Type B pancreatic cell (in vitro differentiated cells): ENCODE measurements at regions not wholly inside any gene's neighbourhood (a gene's known extent, or its start where the extent isn't known, plus 50 kb on each side); places are given as distances from the start of the nearest gene placed in this dataset.

ENCODE experiments used
- DNase-seq: peaks from one replicate; pipeline ENCODE4 v3.0.0; 2021; ENCODE audit warnings: mixed read lengths; ENCODE audit not compliant: unreplicated experiment; ENCODE audit errors: extremely low spot score
- H3K27ac Mint-ChIP-seq: 2 replicates; pipeline ENCODE4 v1.8.0; 2021; ENCODE audit warnings: mild to moderate bottlenecking, mixed read lengths
- H3K27me3 Mint-ChIP-seq: 2 replicates; pipeline ENCODE4 v1.8.0; 2021; ENCODE audit warnings: mixed read lengths
- H3K36me3 Mint-ChIP-seq: 2 replicates; pipeline ENCODE4 v1.8.0; 2021; ENCODE audit warnings: mixed read lengths
- H3K4me1 Mint-ChIP-seq: one replicate; pipeline ENCODE4 v1.8.0; 2021; ENCODE audit warnings: mixed read lengths; ENCODE audit not compliant: unreplicated experiment
- H3K4me3 Mint-ChIP-seq: 2 replicates; pipeline ENCODE4 v1.8.0; 2021; ENCODE audit warnings: mild to moderate bottlenecking, mixed read lengths
- H3K9me3 Mint-ChIP-seq: 2 replicates; pipeline ENCODE4 v1.8.0; 2021; ENCODE audit warnings: mixed read lengths
- CTCF ChIP-seq: fragments of 200-600 bp; sonication (generic); conservative IDR thresholded peaks from 2 replicates; pipeline ENCODE4 v1.5.0; 2021; ENCODE audit warnings: antibody characterized with exemption, mild to moderate bottlenecking

GRCh38 chr10:83934641-83935338 lies 204.5 kb upstream of the GHITM start:
- Mint-ChIP-seq H3K4me1 (no peaks in the 10 kb centered on the region), H3K27me3 (peaks cover 6% of the 10 kb centered on the region), H3K27ac (no peak overlapping the region), H3K9me3 (no peaks in the 10 kb centered on the region), H3K4me3 (no peak overlapping the region), H3K36me3 (no peaks in the 10 kb centered on the region)
- DNase-seq, result no peak
- no peak for TF ChIP-seq CTCF

GRCh38 chr10:83935339-83935736 lies 204.0 kb upstream of the GHITM start:
- TF ChIP-seq CTCF, result no peak
- Mint-ChIP-seq H3K36me3 (no peaks in the 10 kb centered on the region), H3K9me3 (no peaks in the 10 kb centered on the region), H3K27me3 (peaks cover 6% of the 10 kb centered on the region), H3K4me3 (no peak overlapping the region), H3K27ac (no peak overlapping the region), H3K4me1 (no peaks in the 10 kb centered on the region)
- no peak for DNase-seq

DNA sequence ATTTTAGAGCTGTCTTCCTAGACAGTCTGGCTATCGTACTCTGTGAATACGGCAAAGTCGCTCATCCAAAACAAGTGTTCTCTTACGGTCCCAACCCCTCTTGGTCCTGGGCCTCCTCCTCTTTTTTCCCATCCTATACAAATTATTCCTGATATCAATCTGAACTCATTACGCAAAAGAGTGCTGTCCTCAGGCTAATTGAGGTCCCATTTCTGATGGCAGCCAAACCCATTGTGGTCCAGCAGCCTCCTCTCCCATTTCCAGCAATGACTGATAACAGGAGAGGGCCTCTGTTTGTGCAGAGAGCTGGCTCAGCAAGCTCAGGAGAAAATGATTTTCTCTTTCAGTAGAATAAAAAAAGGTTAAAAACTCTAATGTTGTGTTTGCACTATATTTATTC lies 203.4 kb upstream of the GHITM start:
- Mint-ChIP-seq H3K27ac (no peak overlapping the region), H3K9me3 (no peaks in the 10 kb centered on the region), H3K36me3 (no peaks in the 10 kb centered on the region), H3K4me1 (no peaks in the 10 kb centered on the region), H3K27me3 (peaks cover 6% of the 10 kb centered on the region), H3K4me3 (no peak overlapping the region)
- no peak for DNase-seq
- TF ChIP-seq CTCF, result no peak

DNA sequence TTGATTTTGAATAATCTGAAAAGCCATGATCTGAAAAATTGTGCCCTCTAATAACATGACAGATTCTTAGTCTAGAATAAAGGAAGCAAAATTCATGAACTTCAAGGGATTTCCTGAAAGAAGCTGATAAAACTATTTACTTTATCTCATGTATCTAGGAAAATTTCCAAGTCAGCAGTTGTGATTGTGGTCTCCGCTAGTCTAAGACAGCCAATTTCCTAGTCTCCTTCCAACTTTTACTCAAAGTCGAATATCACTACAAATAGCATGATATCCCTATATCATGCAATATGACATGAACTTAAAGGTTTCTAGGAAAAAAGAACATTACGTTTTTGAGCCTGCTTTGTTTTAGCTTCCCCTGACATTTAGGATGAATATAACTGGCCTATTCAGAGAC lies 202.1 kb upstream of the GHITM start:
- Mint-ChIP-seq H3K27ac (no peak overlapping the region), H3K27me3 (peaks cover 6% of the 10 kb centered on the region), H3K4me1 (no peaks in the 10 kb centered on the region), H3K4me3 (no peak overlapping the region), H3K36me3 (no peaks in the 10 kb centered on the region), H3K9me3 (no peaks in the 10 kb centered on the region)
- no peak for TF ChIP-seq CTCF
- DNase-seq, result no peak

GRCh38 chr10:83937826-83938225 lies 201.5 kb upstream of the GHITM start:
- no peak for TF ChIP-seq CTCF
- Mint-ChIP-seq H3K27ac (no peak overlapping the region), H3K36me3 (no peaks in the 10 kb centered on the region), H3K4me3 (no peak overlapping the region), H3K9me3 (no peaks in the 10 kb centered on the region), H3K27me3 (peaks cover 6% of the 10 kb centered on the region), H3K4me1 (no peaks in the 10 kb centered on the region)
- no peak for DNase-seq

DNA sequence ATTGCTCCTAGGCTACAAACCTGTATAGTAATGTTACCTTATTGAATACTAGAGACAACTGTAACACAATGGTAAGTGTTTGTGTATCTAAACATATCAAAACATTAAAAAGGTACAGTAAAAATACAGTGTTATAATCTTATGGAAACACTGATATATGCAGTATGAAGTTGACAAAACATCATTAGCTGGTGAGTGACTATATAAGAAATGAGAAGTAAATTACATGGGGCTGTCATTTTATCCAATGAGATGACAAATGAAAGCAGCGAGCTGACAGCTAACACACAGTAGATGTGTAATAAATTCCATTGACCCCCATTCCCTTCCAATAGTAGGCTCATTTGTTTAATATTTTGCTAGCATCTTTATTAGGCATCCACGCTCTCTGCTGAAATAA lies 198.1 kb upstream of the GHITM start:
- H3K4me3 Mint-ChIP-seq, result no peak overlapping the region
- no peak overlapping the region for H3K27ac Mint-ChIP-seq
- no peak for DNase-seq
- H3K36me3 Mint-ChIP-seq, result no peaks in the 10 kb centered on the region
- H3K4me1 Mint-ChIP-seq, result peaks cover 10% of the 10 kb centered on the region
- TF ChIP-seq CTCF, result no peak
- H3K9me3 Mint-ChIP-seq, result peaks cover 5% of the 10 kb centered on the region
- peaks cover 15% of the 10 kb centered on the region for H3K27me3 Mint-ChIP-seq
